ENCODE measurements at regions not wholly inside any gene's neighbourhood (a gene's known extent, or its start where the extent isn't known, plus 50 kb on each side); places are given as distances from the start of the nearest gene placed in this dataset.

- TF ChIP-seq CTCF (IDR thresholded peaks at IDR 0.05 in 2 of 3, conservative IDR thresholded peaks at IDR 0.05 in 1 of 3; ENCODE audit: insufficient read depth in 2 of 3, low read depth in 1 of 3, low read length in 3 of 3) (no peak), E2F1 (CRISPR knock-in tag; IDR thresholded peaks at IDR 0.05) (no peak), ATF7 (IDR thresholded peaks at IDR 0.05) (no peak), ELK1 (CRISPR knock-in tag; IDR thresholded peaks at IDR 0.05) (no peak), ATF6 (CRISPR knock-in tag; IDR thresholded peaks at IDR 0.05) (no peak), EP300 (IDR thresholded peaks at IDR 0.05; ENCODE audit: low read length) (no peak), YY1 (IDR thresholded peaks at IDR 0.05; ENCODE audit: borderline replicate concordance in 1 of 3, control insufficient read depth in 1 of 3, extremely low read depth in 1 of 3, insufficient read depth in 3 of 3, insufficient read length in 1 of 3, insufficient replicate concordance in 2 of 3, low read depth in 1 of 3, low read length in 2 of 3) (no peak), ATF2 (CRISPR knock-in tag; IDR thresholded peaks at IDR 0.05) (no peak), CBX3 (IDR thresholded peaks at IDR 0.05; ENCODE audit: borderline replicate concordance in 1 of 2, low read length in 2 of 2) (no peak), EZH2 (IDR thresholded peaks at IDR 0.05; ENCODE audit: borderline replicate concordance, low read depth, low read length) (no peak)
These were observed 61.5 kb upstream of the HMGXB4 start for GRCh38 chr22:35195821-35196220.
